Pancreas (tissue), 10 donors: ENCODE measurements at regions not wholly inside any gene's neighbourhood (a gene's known extent, or its start where the extent isn't known, plus 50 kb on each side); places are given as distances from the start of the nearest gene placed in this dataset.

Experiments used
- ATAC-seq, 4 donors: fragments of 200-7000 bp; cut with Tn5 transposase; one replicate each; pipeline versions ENCODE4 v1.8.0 to v1.9.1; 2020; ENCODE audit warnings: mild to moderate bottlenecking in 4 of 4, moderate library complexity in 4 of 4
- DNase-seq, 6 donors: peaks; one replicate each; pipeline ENCODE4 v3.0.0-alpha.2; 2020
- FAIRE-seq: peaks from 2 replicates; lab custom pipeline; 2012; peaks lifted over from hg19 to GRCh38; lab: Jason Lieb, UNC
- H3K27ac ChIP-seq, 4 donors: fragments of 200-600 bp; sonication (generic); 1 replicate in 3 of 4; 2 replicates in 1 of 4; pipeline versions ENCODE4 v1.5.0 to v1.8.0; 2020
- H3K27me3 ChIP-seq, 4 donors: fragments of 200-600 bp; one replicate each; pipeline ENCODE4 v1.8.0; 2021
- H3K36me3 ChIP-seq, 3 donors: fragments of 200-600 bp; sonication (generic) in 1 of 3; one replicate each; pipeline versions ENCODE4 v1.5.0 to v1.8.0; 2020 to 2021
- H3K4me1 ChIP-seq, 3 donors: fragments of 200-600 bp; one replicate each; pipeline ENCODE4 v1.8.0; 2021
- H3K4me3 ChIP-seq, 4 donors: fragments of 200-600 bp; sonication (generic) in 2 of 4; one replicate each; pipeline versions ENCODE4 v1.5.0 to v1.8.0; 2020 to 2021
- H3K9me3 ChIP-seq, 4 donors: fragments of 200-600 bp; one replicate each; pipeline ENCODE4 v1.8.0; 2021
- WGBS, 2 donors: extraction: QIAGEN DNeasy Blood & Tissue Kit; methylation state at CpG; one replicate each; pipeline ENCODE4 v1.1.7; 2013; 5-methylcytosine and 5-hydroxymethylcytosine counted together
- intact Hi-C, 3 donors: fragments of 100-400 bp; cut with DNase I; formaldehyde crosslinking; loops; one replicate each; pipeline versions ENCODE4 v1.11.1 to v1.14.2; 2022
- TF ChIP-seq, protein P1 (sequence below), 4 donors: fragments of 200-600 bp; sonication (generic) in 3 of 4; IDR thresholded peaks; one replicate each; pipeline versions ENCODE4 v1.5.0 to v1.8.0; 2021; ENCODE audit warnings: antibody characterized with exemption in 4 of 4
- donor health status: healthy with polysubstance abuse.
- donor health status: DM: no; HTN: no; CAD: no; lungs with moderate emphysema.
- donor health status: DM: no; HTN: no; CAD: no.
- donor health status: control.
- donor health status: control.
- donor health status: Bipolar disorder and iron deficiency.
- donor health status: DM: yes; HTN: yes; CAD: no.
- donor health status: DM: no; HTN: no; CAD: no.
- donor health status: DM: no; HTN: no; CAD: no.
- donor health status: DM: yes; HTN: yes; CAD: no.

- Histone ChIP-seq H3K27me3 (no peaks in the 10 kb centered on the region), H3K27ac (no peak overlapping the region), H3K4me1 (no peaks in the 10 kb centered on the region), H3K36me3 (no peaks in the 10 kb centered on the region), H3K4me3 (no peak overlapping the region), H3K9me3 (no peaks in the 10 kb centered on the region)
- TF ChIP-seq, protein P1, sequence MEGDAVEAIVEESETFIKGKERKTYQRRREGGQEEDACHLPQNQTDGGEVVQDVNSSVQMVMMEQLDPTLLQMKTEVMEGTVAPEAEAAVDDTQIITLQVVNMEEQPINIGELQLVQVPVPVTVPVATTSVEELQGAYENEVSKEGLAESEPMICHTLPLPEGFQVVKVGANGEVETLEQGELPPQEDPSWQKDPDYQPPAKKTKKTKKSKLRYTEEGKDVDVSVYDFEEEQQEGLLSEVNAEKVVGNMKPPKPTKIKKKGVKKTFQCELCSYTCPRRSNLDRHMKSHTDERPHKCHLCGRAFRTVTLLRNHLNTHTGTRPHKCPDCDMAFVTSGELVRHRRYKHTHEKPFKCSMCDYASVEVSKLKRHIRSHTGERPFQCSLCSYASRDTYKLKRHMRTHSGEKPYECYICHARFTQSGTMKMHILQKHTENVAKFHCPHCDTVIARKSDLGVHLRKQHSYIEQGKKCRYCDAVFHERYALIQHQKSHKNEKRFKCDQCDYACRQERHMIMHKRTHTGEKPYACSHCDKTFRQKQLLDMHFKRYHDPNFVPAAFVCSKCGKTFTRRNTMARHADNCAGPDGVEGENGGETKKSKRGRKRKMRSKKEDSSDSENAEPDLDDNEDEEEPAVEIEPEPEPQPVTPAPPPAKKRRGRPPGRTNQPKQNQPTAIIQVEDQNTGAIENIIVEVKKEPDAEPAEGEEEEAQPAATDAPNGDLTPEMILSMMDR (IDR thresholded peaks at IDR 0.05) = no peak
- 74 to 86% methylated on average over 5 of the region's 5 CpGs for WGBS, 2 donors
- ATAC-seq (no peak), DNase-seq (no peak), FAIRE-seq (no peak)
- intact Hi-C loops = no loop called here
Observed at GRCh38 chr3:21142031-21142430, 609.0 kb downstream of the ZNF385D start.

DNA sequence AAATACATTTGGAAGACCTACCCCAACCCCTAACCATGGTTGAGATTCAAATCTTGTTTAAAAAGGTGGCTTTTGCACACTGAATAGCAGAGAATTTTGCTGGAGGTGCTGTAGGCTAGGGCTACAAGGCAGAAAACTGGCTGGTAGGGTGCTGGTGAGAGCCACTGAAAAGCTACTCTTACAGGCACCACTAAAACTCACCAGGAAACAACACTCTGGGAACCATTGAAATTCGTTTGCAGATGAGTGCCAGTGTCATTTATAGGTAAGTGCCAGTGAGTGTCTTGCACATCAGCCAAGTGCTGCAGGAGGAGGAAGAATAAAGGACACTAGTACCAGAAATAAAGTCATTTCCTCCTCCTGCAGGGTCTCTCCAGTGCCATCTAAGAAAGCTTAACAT, 610.2 kb downstream of the ZNF385D start:
- DNase-seq = no peak
- TF ChIP-seq, protein P1 (IDR thresholded peaks at IDR 0.05) = no peak
- H3K9me3 ChIP-seq = no peaks in the 10 kb centered on the region
- WGBS, 2 donors = 14 to 15% methylated on average over 1 of the region's 1 CpG
- no peaks in the 10 kb centered on the region for H3K4me1 ChIP-seq
- no peak for FAIRE-seq
- no peaks in the 10 kb centered on the region for H3K36me3 ChIP-seq
- no peak overlapping the region for H3K4me3 ChIP-seq
- no peaks in the 10 kb centered on the region for H3K27me3 ChIP-seq
- H3K27ac ChIP-seq = no peak overlapping the region
- ATAC-seq = no peak
- intact Hi-C loops = no loop called here

GRCh38 chr3:21138085-21138484, 612.9 kb downstream of the ZNF385D start:
- H3K9me3 ChIP-seq = no peaks in the 10 kb centered on the region
- H3K36me3 ChIP-seq = no peaks in the 10 kb centered on the region
- intact Hi-C loops = no loop called here
- WGBS, 2 donors = 43 to 55% methylated on average over 2 of the region's 2 CpGs
- H3K4me1 ChIP-seq = no peaks in the 10 kb centered on the region
- no peaks in the 10 kb centered on the region for H3K27me3 ChIP-seq
- TF ChIP-seq, protein P1 (IDR thresholded peaks at IDR 0.05) = no peak
- no peak overlapping the region for H3K27ac ChIP-seq
- DNase-seq = no peak
- ATAC-seq = no peak
- no peak for FAIRE-seq
- H3K4me3 ChIP-seq = no peak overlapping the region

- no peak for ATAC-seq
- TF ChIP-seq, protein P1 (IDR thresholded peaks at IDR 0.05) = no peak
- DNase-seq = no peak
- Histone ChIP-seq H3K9me3 (no peaks in the 10 kb centered on the region), H3K4me3 (no peak overlapping the region), H3K36me3 (no peaks in the 10 kb centered on the region), H3K27me3 (no peaks in the 10 kb centered on the region), H3K4me1 (no peaks in the 10 kb centered on the region), H3K27ac (no peak overlapping the region)
- no peak for FAIRE-seq
- intact Hi-C loops = no loop called here
Observed at GRCh38 chr3:21132896-21133295, 618.1 kb downstream of the ZNF385D start.

- no peak for FAIRE-seq
- no peaks in the 10 kb centered on the region for H3K27me3 ChIP-seq
- no peak overlapping the region for H3K27ac ChIP-seq
- TF ChIP-seq, protein P1 (IDR thresholded peaks at IDR 0.05) = no peak
- H3K4me1 ChIP-seq = no peaks in the 10 kb centered on the region
- intact Hi-C loops = no loop called here
- 54 to 71% methylated on average over 2 of the region's 2 CpGs for WGBS, 2 donors
- H3K9me3 ChIP-seq = no peaks in the 10 kb centered on the region
- DNase-seq = no peak
- H3K36me3 ChIP-seq = no peaks in the 10 kb centered on the region
- no peak for ATAC-seq
- no peak overlapping the region for H3K4me3 ChIP-seq
Observed at GRCh38 chr3:21120826-21121225, 630.2 kb downstream of the ZNF385D start.
